Effector CD4-positive, alpha-beta T cell (primary cell): ENCODE measurements at regions not wholly inside any gene's neighbourhood (a gene's known extent, or its start where the extent isn't known, plus 50 kb on each side); places are given as distances from the start of the nearest gene placed in this dataset.

ENCODE experiments used
- DNase-seq: peaks from one replicate; pipeline ENCODE4 v3.0.0-alpha.2; 2020

- DNase-seq: no peak
Observed at GRCh38 chr1:201660931-201661822, 122.2 kb downstream of the NAV1 start.

- DNase-seq: no peak
Observed at GRCh38 chr1:201661823-201662359, 123.0 kb downstream of the NAV1 start.

GRCh38 chr1:201662646-201663045, 123.7 kb downstream of the NAV1 start:
- DNase-seq: no peak

GRCh38 chr1:201663491-201664113, 124.7 kb downstream of the NAV1 start:
- no peak for DNase-seq

- no peak for DNase-seq
Observed at GRCh38 chr1:201665036-201665435, 126.1 kb downstream of the NAV1 start.

GRCh38 chr1:201666102-201666501, 127.2 kb downstream of the NAV1 start:
- no peak for DNase-seq

GRCh38 chr1:201666645-201667044, 127.7 kb downstream of the NAV1 start:
- no peak for DNase-seq

- no peak for DNase-seq
Observed at GRCh38 chr1:201667479-201667878, 128.6 kb downstream of the NAV1 start.

GRCh38 chr1:201670517-201670916, 131.6 kb downstream of the NAV1 start:
- DNase-seq: no peak

GRCh38 chr1:201672685-201673084, 133.8 kb downstream of the NAV1 start:
- DNase-seq: no peak

GRCh38 chr1:201673093-201673492, 134.2 kb downstream of the NAV1 start:
- DNase-seq: no peak

GRCh38 chr1:201673915-201674314, 135.0 kb downstream of the NAV1 start:
- no peak for DNase-seq

- no peak for DNase-seq
Observed at GRCh38 chr1:201675143-201675542, 136.2 kb downstream of the NAV1 start.

GRCh38 chr1:201676197-201676596, 137.3 kb downstream of the NAV1 start:
- DNase-seq: no peak

- DNase-seq: no peak
Observed at GRCh38 chr1:201676641-201677040, 137.7 kb downstream of the NAV1 start.

GRCh38 chr1:201678264-201679101, 139.6 kb downstream of the NAV1 start:
- no peak for DNase-seq

GRCh38 chr1:201681375-201681774, 142.4 kb downstream of the NAV1 start:
- no peak for DNase-seq

GRCh38 chr1:201682964-201683363, 144.0 kb downstream of the NAV1 start:
- DNase-seq: no peak

- DNase-seq: no peak
Observed at GRCh38 chr1:201683397-201683796, 144.5 kb downstream of the NAV1 start.

GRCh38 chr1:201685485-201685884, 143.5 kb upstream of the IPO9 start:
- no peak for DNase-seq

GRCh38 chr1:201686714-201687455, 142.1 kb upstream of the IPO9 start:
- DNase-seq: no peak

- DNase-seq: no peak
Observed at GRCh38 chr1:201688514-201688913, 140.4 kb upstream of the IPO9 start.
